Gastrocnemius medialis (tissue), 4 donors: ENCODE measurements at regions not wholly inside any gene's neighbourhood (a gene's known extent, or its start where the extent isn't known, plus 50 kb on each side); places are given as distances from the start of the nearest gene placed in this dataset.

Source experiments
- ATAC-seq, 2 donors: fragments of 150-250 bp; one replicate each; pipeline ENCODE4 v1.9.1; 2016
- DNase-seq, 2 donors: peaks; one replicate each; pipeline ENCODE4 v3.0.0-alpha.2; 2019
- H3K27ac ChIP-seq, 4 donors: fragments of 200-600 bp; sonication (generic); 1 replicate in 1 of 4; 2 replicates in 3 of 4; pipeline ENCODE4 v1.5.1; 2016 to 2018; ENCODE audit warnings: mild to moderate bottlenecking in 2 of 4, moderate library complexity in 1 of 4
- H3K27me3 ChIP-seq, 3 donors: fragments of 200-600 bp; sonication (generic) in 2 of 3; 1 replicate in 1 of 3; 2 replicates in 2 of 3; pipeline versions ENCODE4 v1.5.1 to v1.6.0; 2016 to 2019; ENCODE audit warnings: mild to moderate bottlenecking in 1 of 3, moderate library complexity in 1 of 3
- H3K36me3 ChIP-seq, 2 donors: fragments of 200-600 bp; sonication (generic) in 1 of 2; one replicate each; pipeline ENCODE4 v1.5.1; 2017 to 2018
- H3K4me1 ChIP-seq, 2 donors: fragments of 200-600 bp; sonication (generic) in 1 of 2; one replicate each; pipeline ENCODE4 v1.5.1; 2016 to 2017; ENCODE audit warnings: mild to moderate bottlenecking in 2 of 2
- H3K4me3 ChIP-seq, 4 donors: fragments of 200-600 bp; sonication (generic) in 3 of 4; 1 replicate in 1 of 4; 2 replicates in 3 of 4; pipeline ENCODE4 v1.5.1; 2016 to 2019; ENCODE audit warnings: mild to moderate bottlenecking in 2 of 4
- H3K9me3 ChIP-seq, 3 donors: fragments of 200-600 bp; sonication (generic) in 2 of 3; 1 replicate in 1 of 3; 2 replicates in 2 of 3; pipeline ENCODE4 v1.5.1; 2016 to 2019
- CTCF ChIP-seq, 5 experiments: fragments of 450-650 bp in 3 of 5; fragments of 200-600 bp in 2 of 5; sonication (generic) in 2 of 5; IDR thresholded peaks in 4 of 5; conservative IDR thresholded peaks in 1 of 5; 1 replicate in 4 of 5; 2 replicates in 1 of 5; pipeline ENCODE4 v1.5.1; 2016 to 2019; ENCODE audit warnings: antibody characterized with exemption in 5 of 5, mild to moderate bottlenecking in 3 of 5, moderate library complexity in 3 of 5
- POLR2A ChIP-seq, 2 donors: fragments of 450-650 bp; IDR thresholded peaks; one replicate each; pipeline ENCODE4 v1.6.1; 2017; ENCODE audit warnings: antibody characterized with exemption in 2 of 2, mild to moderate bottlenecking in 2 of 2, moderate library complexity in 2 of 2
- in situ Hi-C, 4 donors: fragments of 200-750 bp; cut with MboI; loops; one replicate each; pipeline versions ENCODE4 v1.15.0 to v1.8.0; 2017; ENCODE audit warnings: low sequenced_read_pairs in 4 of 4
- intact Hi-C: fragments of 100-400 bp; cut with DNase I; formaldehyde crosslinking; loops from one replicate; pipeline ENCODE4 v1.15.1; 2023; ENCODE audit warnings: low total_unique reads

DNA sequence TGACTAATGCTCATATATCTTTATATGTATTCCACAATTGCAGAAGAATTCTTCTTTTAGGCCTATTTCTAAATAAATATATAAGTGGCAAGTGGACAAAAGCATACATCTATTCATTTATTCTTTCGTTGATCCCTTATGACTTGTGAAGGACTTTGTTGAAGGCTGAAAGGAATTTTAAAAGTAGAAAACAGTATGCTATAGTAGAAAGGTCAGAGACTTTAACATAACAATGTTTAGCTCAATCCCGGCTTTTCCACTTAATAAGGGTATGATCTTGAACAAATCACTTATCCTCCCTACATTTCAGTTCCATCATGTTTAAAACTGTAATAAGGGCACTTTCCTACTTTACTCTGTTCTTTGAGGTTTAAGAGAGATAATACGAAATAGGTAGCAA lies 672.9 kb downstream of the MECOM start:
- Histone ChIP-seq H3K36me3 (no peaks in the 10 kb centered on the region), H3K4me1 (no peaks in the 10 kb centered on the region), H3K9me3 (no peaks in the 10 kb centered on the region), H3K4me3 (no peak overlapping the region), H3K27me3 (no peaks in the 10 kb centered on the region), H3K27ac (no peak overlapping the region)
- no peak for ATAC-seq
- no peak for DNase-seq
- in situ Hi-C loops (no loop called here), intact Hi-C loops (no loop called here)
- no peak for TF ChIP-seq CTCF (IDR thresholded peaks at IDR 0.05 in 4 of 5, conservative IDR thresholded peaks at IDR 0.05 in 1 of 5)
- TF ChIP-seq POLR2A (IDR thresholded peaks at IDR 0.05): no peak

- TF ChIP-seq POLR2A (IDR thresholded peaks at IDR 0.05) (no peak), CTCF (IDR thresholded peaks at IDR 0.05 in 4 of 5, conservative IDR thresholded peaks at IDR 0.05 in 1 of 5) (no peak)
- H3K9me3 ChIP-seq: no peaks in the 10 kb centered on the region
- no peaks in the 10 kb centered on the region for H3K4me1 ChIP-seq
- H3K4me3 ChIP-seq: no peak overlapping the region
- intact Hi-C loops (no loop called here), in situ Hi-C loops (no loop called here)
- no peak overlapping the region for H3K27ac ChIP-seq
- no peaks in the 10 kb centered on the region for H3K27me3 ChIP-seq
- no peak for DNase-seq
- ATAC-seq: no peak
- no peaks in the 10 kb centered on the region for H3K36me3 ChIP-seq
Observed at GRCh38 chr3:168990134-168990533, 673.4 kb downstream of the MECOM start.

DNA sequence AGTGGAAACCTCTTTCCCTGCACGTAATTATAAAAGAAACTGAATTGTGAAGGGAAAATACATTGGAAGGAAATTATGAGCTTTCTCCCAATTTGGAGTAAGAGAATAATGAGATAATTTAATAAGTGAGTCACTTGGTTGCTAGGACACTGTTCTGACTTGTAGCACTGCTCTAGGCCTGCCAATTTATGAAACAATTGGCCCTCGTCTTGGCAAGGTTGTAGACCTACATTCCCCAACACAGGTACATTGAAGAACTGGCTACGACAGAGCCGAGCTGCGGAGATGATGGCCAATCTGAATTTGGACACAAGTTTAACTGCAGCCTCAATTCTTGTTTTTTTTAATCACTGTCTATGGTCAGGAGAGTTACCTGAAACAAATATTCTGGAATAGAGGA lies 674.1 kb downstream of the MECOM start:
- TF ChIP-seq CTCF (IDR thresholded peaks at IDR 0.05 in 4 of 5, conservative IDR thresholded peaks at IDR 0.05 in 1 of 5) (no peak), POLR2A (IDR thresholded peaks at IDR 0.05) (no peak)
- H3K27ac ChIP-seq: no peak overlapping the region
- H3K36me3 ChIP-seq: no peaks in the 10 kb centered on the region
- no peak for ATAC-seq
- no peaks in the 10 kb centered on the region for H3K9me3 ChIP-seq
- DNase-seq: no peak
- no peaks in the 10 kb centered on the region for H3K4me1 ChIP-seq
- no peaks in the 10 kb centered on the region for H3K27me3 ChIP-seq
- intact Hi-C loops: no loop called here
- H3K4me3 ChIP-seq: no peak overlapping the region
- in situ Hi-C loops: no loop called here

DNA sequence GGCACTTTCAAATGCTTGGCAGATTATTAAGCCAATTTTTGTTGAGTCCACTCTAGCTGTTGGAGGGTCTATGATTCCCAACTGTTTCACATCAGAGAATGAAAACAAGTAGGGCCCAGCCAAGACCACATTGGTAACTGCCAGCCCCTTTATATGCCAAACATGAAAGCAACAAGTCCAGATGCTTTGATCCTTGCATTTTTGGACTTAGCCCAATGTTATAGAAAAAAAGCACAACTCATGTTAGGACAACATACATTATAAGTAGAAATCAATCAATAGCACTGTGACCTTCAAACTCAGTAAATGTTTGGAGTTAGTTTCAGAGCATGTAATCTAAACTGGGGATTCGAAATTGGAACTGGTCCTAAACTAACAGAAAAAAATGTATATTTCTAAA lies 674.7 kb downstream of the MECOM start:
- DNase-seq (no peak), ATAC-seq (no peak)
- no peak overlapping the region for H3K4me3 ChIP-seq
- in situ Hi-C loops: no loop called here
- no peaks in the 10 kb centered on the region for H3K9me3 ChIP-seq
- H3K4me1 ChIP-seq: no peaks in the 10 kb centered on the region
- TF ChIP-seq CTCF (IDR thresholded peaks at IDR 0.05 in 4 of 5, conservative IDR thresholded peaks at IDR 0.05 in 1 of 5) (no peak), POLR2A (IDR thresholded peaks at IDR 0.05) (no peak)
- H3K27ac ChIP-seq: no peak overlapping the region
- intact Hi-C loops: no loop called here
- no peaks in the 10 kb centered on the region for H3K27me3 ChIP-seq
- H3K36me3 ChIP-seq: no peaks in the 10 kb centered on the region

DNA sequence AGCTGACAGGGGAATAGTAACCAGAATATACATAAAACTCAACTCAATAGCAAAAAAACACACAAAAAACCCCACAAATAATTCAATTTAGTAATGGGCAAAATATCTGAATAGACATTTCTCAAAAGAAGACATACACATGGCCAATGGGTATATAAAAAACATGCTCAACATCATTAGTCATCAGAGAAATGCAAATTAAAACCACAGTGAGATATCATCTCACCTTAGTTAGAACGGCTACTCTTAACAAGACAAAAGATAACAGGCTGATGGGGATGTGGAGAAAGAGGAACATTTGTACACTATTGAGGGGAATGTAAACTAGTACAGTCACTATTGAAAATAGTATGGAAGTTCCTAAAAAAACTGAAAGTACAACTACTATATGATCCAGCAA lies 678.6 kb downstream of the MECOM start:
- TF ChIP-seq POLR2A (IDR thresholded peaks at IDR 0.05) (no peak), CTCF (IDR thresholded peaks at IDR 0.05 in 4 of 5, conservative IDR thresholded peaks at IDR 0.05 in 1 of 5) (no peak)
- ATAC-seq: no peak
- H3K4me3 ChIP-seq: no peak overlapping the region
- no peaks in the 10 kb centered on the region for H3K36me3 ChIP-seq
- in situ Hi-C loops: no loop called here
- no peaks in the 10 kb centered on the region for H3K4me1 ChIP-seq
- no peaks in the 10 kb centered on the region for H3K27me3 ChIP-seq
- no peaks in the 10 kb centered on the region for H3K9me3 ChIP-seq
- DNase-seq: no peak
- intact Hi-C loops: no loop called here
- no peak overlapping the region for H3K27ac ChIP-seq
